ENCODE measurements at regions not wholly inside any gene's neighbourhood (a gene's known extent, or its start where the extent isn't known, plus 50 kb on each side); places are given as distances from the start of the nearest gene placed in this dataset.

DNA sequence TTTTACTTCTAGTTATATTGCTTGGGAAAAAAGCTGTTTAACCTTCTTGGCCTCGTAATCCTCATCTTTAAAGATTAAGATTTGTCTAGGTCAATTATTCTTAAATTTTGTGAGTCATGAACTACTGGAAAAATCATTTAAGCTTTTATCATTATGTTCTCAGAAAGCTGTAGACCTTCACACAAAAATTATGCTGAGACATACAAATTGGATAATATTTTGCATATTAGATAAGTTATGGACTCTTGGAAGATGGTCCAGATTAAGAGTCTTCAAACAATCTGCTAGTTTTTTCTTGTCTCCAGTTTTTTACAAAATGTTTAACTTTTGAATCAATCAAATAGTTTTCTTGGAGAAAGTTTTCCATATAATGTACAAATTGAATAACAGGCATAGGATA, 108.1 kb upstream of the NEIL3 start:
- H3K4me1 ChIP-seq (ENCODE audit: control insufficient read depth, low read length) = no peaks in the 10 kb centered on the region
- H3K79me2 ChIP-seq (ENCODE audit: control insufficient read depth, low read length) = no peaks in the 10 kb centered on the region
- no peaks in the 10 kb centered on the region for H3K9me3 ChIP-seq (ENCODE audit: control insufficient read depth, insufficient read depth, low read length)
- no peaks in the 10 kb centered on the region for H3K36me3 ChIP-seq (ENCODE audit: control insufficient read depth, low read length)
- H3K9me2 ChIP-seq (replicated peaks; ENCODE audit: control insufficient read depth, low read length) = no peaks in the 10 kb centered on the region
- H3K4me3 ChIP-seq (ENCODE audit: low read length) = no peak overlapping the region
- H3K27me3 ChIP-seq (ENCODE audit: control insufficient read depth, low read length) = no peaks in the 10 kb centered on the region
- no peaks in the 10 kb centered on the region for H3F3A ChIP-seq (ENCODE audit: control insufficient read depth, insufficient read depth)
- no peak overlapping the region for H3K4me2 ChIP-seq (ENCODE audit: low read length)
- H3K27ac ChIP-seq (ENCODE audit: low read depth, low read length) = no peak overlapping the region
- no peak for TF ChIP-seq EZH2phosphoT487 (IDR thresholded peaks at IDR 0.05; ENCODE audit: borderline replicate concordance, low read length)
- TF ChIP-seq, protein P1, sequence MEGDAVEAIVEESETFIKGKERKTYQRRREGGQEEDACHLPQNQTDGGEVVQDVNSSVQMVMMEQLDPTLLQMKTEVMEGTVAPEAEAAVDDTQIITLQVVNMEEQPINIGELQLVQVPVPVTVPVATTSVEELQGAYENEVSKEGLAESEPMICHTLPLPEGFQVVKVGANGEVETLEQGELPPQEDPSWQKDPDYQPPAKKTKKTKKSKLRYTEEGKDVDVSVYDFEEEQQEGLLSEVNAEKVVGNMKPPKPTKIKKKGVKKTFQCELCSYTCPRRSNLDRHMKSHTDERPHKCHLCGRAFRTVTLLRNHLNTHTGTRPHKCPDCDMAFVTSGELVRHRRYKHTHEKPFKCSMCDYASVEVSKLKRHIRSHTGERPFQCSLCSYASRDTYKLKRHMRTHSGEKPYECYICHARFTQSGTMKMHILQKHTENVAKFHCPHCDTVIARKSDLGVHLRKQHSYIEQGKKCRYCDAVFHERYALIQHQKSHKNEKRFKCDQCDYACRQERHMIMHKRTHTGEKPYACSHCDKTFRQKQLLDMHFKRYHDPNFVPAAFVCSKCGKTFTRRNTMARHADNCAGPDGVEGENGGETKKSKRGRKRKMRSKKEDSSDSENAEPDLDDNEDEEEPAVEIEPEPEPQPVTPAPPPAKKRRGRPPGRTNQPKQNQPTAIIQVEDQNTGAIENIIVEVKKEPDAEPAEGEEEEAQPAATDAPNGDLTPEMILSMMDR (IDR thresholded peaks at IDR 0.05; ENCODE audit: low read depth, low read length, poor library complexity, severe bottlenecking) = no peak
- no peaks in the 10 kb centered on the region for H4K20me1 ChIP-seq (ENCODE audit: control insufficient read depth, insufficient read depth, low read depth, low read length)

DNA sequence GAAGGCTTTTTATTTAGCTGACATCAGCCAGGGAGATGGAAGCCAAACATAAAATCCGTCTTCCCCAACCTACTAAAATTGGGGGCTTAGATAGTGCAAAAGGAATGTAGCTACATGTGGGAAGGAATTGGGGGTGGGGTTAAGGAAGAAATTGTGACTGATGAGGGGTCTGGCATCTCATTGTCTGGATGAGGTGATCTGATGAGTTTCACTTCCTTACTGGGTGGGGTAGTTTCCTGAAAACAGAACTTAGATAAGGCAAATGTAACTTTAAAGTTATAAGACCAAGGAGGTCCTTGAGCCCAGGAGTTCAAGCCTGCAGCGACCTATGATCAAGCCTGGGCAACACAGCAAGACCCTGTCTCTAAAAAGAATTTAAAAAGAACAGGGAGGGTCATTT, 105.5 kb upstream of the NEIL3 start:
- no peaks in the 10 kb centered on the region for H3K9me2 ChIP-seq (replicated peaks; ENCODE audit: control insufficient read depth, low read length)
- H3F3A ChIP-seq (ENCODE audit: control insufficient read depth, insufficient read depth) = no peaks in the 10 kb centered on the region
- no peaks in the 10 kb centered on the region for H3K27me3 ChIP-seq (ENCODE audit: control insufficient read depth, low read length)
- no peak overlapping the region for H3K27ac ChIP-seq (ENCODE audit: low read depth, low read length)
- no peak overlapping the region for H3K4me2 ChIP-seq (ENCODE audit: low read length)
- H3K79me2 ChIP-seq (ENCODE audit: control insufficient read depth, low read length) = no peaks in the 10 kb centered on the region
- no peak overlapping the region for H3K4me3 ChIP-seq (ENCODE audit: low read length)
- no peak for TF ChIP-seq EZH2phosphoT487 (IDR thresholded peaks at IDR 0.05; ENCODE audit: borderline replicate concordance, low read length)
- TF ChIP-seq, protein P1 (IDR thresholded peaks at IDR 0.05; ENCODE audit: low read depth, low read length, poor library complexity, severe bottlenecking) = no peak
- H3K9me3 ChIP-seq (ENCODE audit: control insufficient read depth, insufficient read depth, low read length) = no peaks in the 10 kb centered on the region
- H4K20me1 ChIP-seq (ENCODE audit: control insufficient read depth, insufficient read depth, low read depth, low read length) = no peaks in the 10 kb centered on the region
- no peaks in the 10 kb centered on the region for H3K4me1 ChIP-seq (ENCODE audit: control insufficient read depth, low read length)
- H3K36me3 ChIP-seq (ENCODE audit: control insufficient read depth, low read length) = no peaks in the 10 kb centered on the region

- Histone ChIP-seq H3K27me3 (ENCODE audit: control insufficient read depth, low read length) (no peaks in the 10 kb centered on the region), H3K36me3 (ENCODE audit: control insufficient read depth, low read length) (no peaks in the 10 kb centered on the region), H3K4me1 (ENCODE audit: control insufficient read depth, low read length) (no peaks in the 10 kb centered on the region), H4K20me1 (ENCODE audit: control insufficient read depth, insufficient read depth, low read depth, low read length) (no peaks in the 10 kb centered on the region), H3K4me2 (ENCODE audit: low read length) (no peak overlapping the region), H3F3A (ENCODE audit: control insufficient read depth, insufficient read depth) (no peaks in the 10 kb centered on the region), H3K9me3 (ENCODE audit: control insufficient read depth, insufficient read depth, low read length) (no peaks in the 10 kb centered on the region), H3K79me2 (ENCODE audit: control insufficient read depth, low read length) (no peaks in the 10 kb centered on the region), H3K27ac (ENCODE audit: low read depth, low read length) (no peak overlapping the region), H3K9me2 (replicated peaks; ENCODE audit: control insufficient read depth, low read length) (no peaks in the 10 kb centered on the region), H3K4me3 (ENCODE audit: low read length) (no peak overlapping the region)
- TF ChIP-seq, protein P1 (IDR thresholded peaks at IDR 0.05; ENCODE audit: low read depth, low read length, poor library complexity, severe bottlenecking) = no peak
- no peak for TF ChIP-seq EZH2phosphoT487 (IDR thresholded peaks at IDR 0.05; ENCODE audit: borderline replicate concordance, low read length)
Measured at GRCh38 chr4:177214935-177215334, 94.7 kb upstream of the NEIL3 start.

- Histone ChIP-seq H3K4me3 (ENCODE audit: low read length) (no peak overlapping the region), H3K27me3 (ENCODE audit: control insufficient read depth, low read length) (no peaks in the 10 kb centered on the region), H3K9me2 (replicated peaks; ENCODE audit: control insufficient read depth, low read length) (no peaks in the 10 kb centered on the region), H3K9me3 (ENCODE audit: control insufficient read depth, insufficient read depth, low read length) (no peaks in the 10 kb centered on the region), H3K4me1 (ENCODE audit: control insufficient read depth, low read length) (no peaks in the 10 kb centered on the region), H3K27ac (ENCODE audit: low read depth, low read length) (no peak overlapping the region), H4K20me1 (ENCODE audit: control insufficient read depth, insufficient read depth, low read depth, low read length) (no peaks in the 10 kb centered on the region), H3K36me3 (ENCODE audit: control insufficient read depth, low read length) (no peaks in the 10 kb centered on the region), H3K4me2 (ENCODE audit: low read length) (no peak overlapping the region), H3F3A (ENCODE audit: control insufficient read depth, insufficient read depth) (no peaks in the 10 kb centered on the region), H3K79me2 (ENCODE audit: control insufficient read depth, low read length) (no peaks in the 10 kb centered on the region)
- TF ChIP-seq, protein P1 (IDR thresholded peaks at IDR 0.05; ENCODE audit: low read depth, low read length, poor library complexity, severe bottlenecking) = no peak
- TF ChIP-seq EZH2phosphoT487 (IDR thresholded peaks at IDR 0.05; ENCODE audit: borderline replicate concordance, low read length) = no peak
Measured at GRCh38 chr4:177220376-177220775, 89.3 kb upstream of the NEIL3 start.
